B cell (primary cell): ENCODE measurements at regions not wholly inside any gene's neighbourhood (a gene's known extent, or its start where the extent isn't known, plus 50 kb on each side); places are given as distances from the start of the nearest gene placed in this dataset.

Source experiments
- ATAC-seq: fragments of 200-7000 bp; cut with Tn5 transposase; one replicate; pipeline ENCODE4 v1.10.0; 2021; ENCODE audit warnings: low read depth, mild to moderate bottlenecking, moderate number of reproducible peaks, moderate library complexity
- CTCF ChIA-PET: fragments of 350-600 bp; sonication (Branson Sonifier 250); formaldehyde crosslinking; loops from one replicate; lab custom pipeline; 2021; ENCODE audit warnings: antibody characterized with exemption, inconsistent platforms; lab: Charles Lee
- POLR2A ChIA-PET: fragments of 350-600 bp; sonication (Branson Sonifier 250); formaldehyde crosslinking; loops from one replicate; lab custom pipeline; 2021; ENCODE audit warnings: antibody characterized with exemption; lab: Charles Lee
- DNase-seq: peaks from one replicate; pipeline ENCODE4 v3.0.0; 2013
- H2AFZ ChIP-seq: 2 replicates; pipeline ENCODE4 v1.6.1; 2012; ENCODE audit warnings: mild to moderate bottlenecking, low read depth, low read length; ENCODE audit not compliant: insufficient read depth, poor library complexity, severe bottlenecking
- H3K27ac ChIP-seq, 2 donors: 1 replicate in 1 of 2; 2 replicates in 1 of 2; pipeline ENCODE4 v1.5.1; 2012 to 2013; ENCODE audit warnings: low read length in 2 of 2, mild to moderate bottlenecking in 2 of 2, moderate library complexity in 1 of 2
- H3K27me3 ChIP-seq, 4 experiments: fragments of 200-600 bp in 1 of 4; sonication (generic) in 1 of 4; replicated peaks in 1 of 4; 1 replicate in 2 of 4; 2 replicates in 2 of 4; pipeline versions ENCODE4 v1.6.1 to v1.7.0; 2013 to 2016; ENCODE audit warnings: low read length in 3 of 4, mild to moderate bottlenecking in 2 of 4, mixed read lengths in 1 of 4, moderate library complexity in 1 of 4; ENCODE audit not compliant: insufficient read depth in 4 of 4, control insufficient read depth in 3 of 4; ENCODE audit errors: control extremely low read depth in 1 of 4
- H3K36me3 ChIP-seq, 2 experiments: replicated peaks in 1 of 2; 1 replicate in 1 of 2; 2 replicates in 1 of 2; pipeline versions ENCODE4 v1.6.1 to v1.7.1; 2013; ENCODE audit warnings: low read length in 1 of 2; ENCODE audit not compliant: insufficient read depth in 2 of 2, control insufficient read depth in 1 of 2; ENCODE audit errors: control extremely low read depth in 1 of 2, extremely low read depth in 1 of 2
- H3K4me1 ChIP-seq, 2 donors: fragments of 200-600 bp in 1 of 2; sonication (generic) in 1 of 2; 1 replicate in 1 of 2; 2 replicates in 1 of 2; pipeline versions ENCODE4 v1.5.1 to v1.6.1; 2013 to 2017; ENCODE audit warnings: low read length in 2 of 2; ENCODE audit not compliant: control insufficient read depth in 2 of 2, insufficient read depth in 2 of 2
- H3K4me2 ChIP-seq: replicated peaks from 2 replicates; pipeline ENCODE3; 2012; ENCODE audit warnings: mild to moderate bottlenecking, low read depth, low read length; ENCODE audit not compliant: poor library complexity, severe bottlenecking
- H3K4me3 ChIP-seq, 5 experiments: fragments of 200-600 bp in 1 of 5; sonication (generic) in 1 of 5; 1 replicate in 3 of 5; 2 replicates in 2 of 5; pipeline versions ENCODE4 v1.5.1 to v1.7.0; 2011 to 2016; ENCODE audit warnings: low read length in 4 of 5, mild to moderate bottlenecking in 4 of 5, low read depth in 2 of 5, control low read depth in 1 of 5, moderate library complexity in 1 of 5; ENCODE audit not compliant: insufficient read depth in 1 of 5; ENCODE audit errors: control extremely low read depth in 1 of 5, extremely low read depth in 1 of 5
- H3K79me2 ChIP-seq: fragments of 200-600 bp; sonication (generic); one replicate; pipeline ENCODE4 v1.6.0; 2016; ENCODE audit warnings: low read length; ENCODE audit not compliant: control insufficient read depth, insufficient read depth
- H3K9ac ChIP-seq: fragments of 200-600 bp; sonication (generic); 2 replicates; pipeline ENCODE4 v1.6.1; 2017; ENCODE audit warnings: mild to moderate bottlenecking, low read length, moderate library complexity
- H3K9me3 ChIP-seq, 3 donors: one replicate each; pipeline versions ENCODE4 v1.6.1 to v1.7.1; 2013; ENCODE audit warnings: low read length in 2 of 3; ENCODE audit not compliant: control insufficient read depth in 2 of 3, insufficient read depth in 1 of 3; ENCODE audit errors: control extremely low read depth in 1 of 3
- H4K20me1 ChIP-seq: 2 replicates; pipeline ENCODE4 v1.6.0; 2012; ENCODE audit warnings: mild to moderate bottlenecking, low read length; ENCODE audit not compliant: insufficient read depth, control insufficient read depth, poor library complexity, severe bottlenecking
- H3K27ac Mint-ChIP-seq: one replicate; pipeline ENCODE4 v1.8.0; 2021; ENCODE audit warnings: mixed read lengths
- H3K27me3 Mint-ChIP-seq: one replicate; pipeline ENCODE4 v1.8.0; 2021; ENCODE audit warnings: mixed read lengths
- H3K4me1 Mint-ChIP-seq: one replicate; pipeline ENCODE4 v1.8.0; 2021; ENCODE audit warnings: mixed read lengths
- H3K4me3 Mint-ChIP-seq: one replicate; pipeline ENCODE4 v1.8.0; 2021; ENCODE audit warnings: mixed read lengths
- H3K9me3 Mint-ChIP-seq: one replicate; pipeline ENCODE4 v1.8.0; 2022; ENCODE audit warnings: mixed read lengths; ENCODE audit not compliant: insufficient read depth
- CTCF ChIP-seq: fragments of 200-600 bp; IDR thresholded peaks from one replicate; pipeline ENCODE4 v1.8.0; 2022; ENCODE audit warnings: antibody characterized with exemption, mild to moderate bottlenecking
- EZH2 ChIP-seq: IDR thresholded peaks from 2 replicates; pipeline ENCODE4 v1.6.1; 2012; ENCODE audit warnings: borderline replicate concordance, low read depth, mild to moderate bottlenecking, moderate library complexity, low read length; ENCODE audit not compliant: insufficient read depth, poor library complexity, severe bottlenecking
- WGBS: methylation state at CpG from one replicate; pipeline ENCODE4 v1.1.5; 2013; ENCODE audit warnings: missing lambda C conversion rate; ENCODE audit not compliant: insufficient coverage; 5-methylcytosine and 5-hydroxymethylcytosine counted together
- intact Hi-C: fragments of 100-400 bp; cut with micrococcal nuclease; formaldehyde crosslinking; loops from one replicate; pipeline ENCODE4 v1.10.0; 2022

- peak overlapping the region; percentile 77 to 79 for H3K27ac ChIP-seq
- peak overlapping the region; percentile 55 for H2AFZ ChIP-seq
- no peaks in the 10 kb centered on the region for H3K27me3 ChIP-seq
- ATAC-seq = no peak
- 100% methylated on average over 2 of the region's 8 CpGs for WGBS
- H3K4me3 ChIP-seq = peak overlapping the region in 1 of 5 experiments; percentile 26
- no peaks in the 10 kb centered on the region for H3K9me3 ChIP-seq
- no peak for DNase-seq
- peaks cover 69% of the 10 kb centered on the region for H3K4me1 Mint-ChIP-seq
- H3K4me3 Mint-ChIP-seq = peak overlapping the region; percentile 64
- ChIA-PET CTCF (interaction anchor here (0.5 to 2.2 kb wide), 7 partner anchors 9 to 155 kb away, joined by 3 to 8 read pairs (median 4); no protein-coding TSS in a partner anchor), POLR2A (interaction anchor here (0.7 to 1.4 kb wide), 3 partner anchors 8 to 45 kb away, joined by 3 to 5 read pairs (median 3); no protein-coding TSS in a partner anchor)
- H3K27ac Mint-ChIP-seq = peak overlapping the region; percentile 83
- H4K20me1 ChIP-seq = no peaks in the 10 kb centered on the region
- peak overlapping the region; percentile 51 for H3K9ac ChIP-seq
- no peaks in the 10 kb centered on the region for H3K79me2 ChIP-seq
- H3K4me1 ChIP-seq = peaks cover 64 to 65% of the 10 kb centered on the region in 2 donors
- TF ChIP-seq EZH2 (no peak), CTCF (no peak)
- no peaks in the 10 kb centered on the region for H3K36me3 ChIP-seq
- intact Hi-C loops = loop anchor here (5.0 kb wide), 3 partner anchors 75 to 205 kb away; no protein-coding TSS in a partner anchor
- no peaks in the 10 kb centered on the region for H3K27me3 Mint-ChIP-seq
- H3K4me2 ChIP-seq = peak overlapping the region; percentile 66
- H3K9me3 Mint-ChIP-seq = no peaks in the 10 kb centered on the region
These were observed 143.9 kb upstream of the ZNF217 start for GRCh38 chr20:53737396-53738038.
